Fibroblast of lung (primary cell): ENCODE measurements at regions not wholly inside any gene's neighbourhood (a gene's known extent, or its start where the extent isn't known, plus 50 kb on each side); places are given as distances from the start of the nearest gene placed in this dataset.

Experiments
- DNase-seq, 2 donors: peaks; one replicate each; pipeline versions ENCODE4 v3.0.0 to v3.0.0-alpha.2; 2010; ENCODE audit warnings: low read depth in 2 of 2
- H2AFZ ChIP-seq: 2 replicates; pipeline ENCODE4 v1.5.1; 2012; ENCODE audit warnings: low read length, control low read depth, inconsistent platforms
- H3K27ac ChIP-seq: 2 replicates; pipeline ENCODE4 v1.5.1; 2011; ENCODE audit warnings: low read length, control low read depth; ENCODE audit not compliant: insufficient read depth
- H3K27me3 ChIP-seq: 2 replicates; pipeline ENCODE4 v1.5.1; 2011; ENCODE audit warnings: mild to moderate bottlenecking, low read length; ENCODE audit not compliant: control insufficient read depth, insufficient read depth
- H3K36me3 ChIP-seq: 2 replicates; pipeline ENCODE4 v1.5.1; 2011; ENCODE audit warnings: low read length; ENCODE audit not compliant: control insufficient read depth, insufficient read depth
- H3K4me1 ChIP-seq: 2 replicates; pipeline ENCODE4 v1.5.1; 2011; ENCODE audit warnings: low read length; ENCODE audit not compliant: control insufficient read depth, insufficient read depth; ENCODE audit errors: extremely low read depth
- H3K4me2 ChIP-seq: 2 replicates; pipeline ENCODE4 v1.5.1; 2011; ENCODE audit warnings: low read length, control low read depth; ENCODE audit not compliant: insufficient read depth; ENCODE audit errors: extremely low read depth
- H3K4me3 ChIP-seq, 4 experiments: fragments of 200-600 bp in 1 of 4; sonication (generic) in 1 of 4; replicated peaks in 1 of 4; 2 replicates each; pipeline ENCODE4 v1.5.1; 2011 to 2016; ENCODE audit warnings: low read length in 4 of 4, low read depth in 3 of 4, mild to moderate bottlenecking in 3 of 4, control low read depth in 2 of 4, inconsistent platforms in 1 of 4, mixed read lengths in 1 of 4; ENCODE audit not compliant: insufficient read depth in 1 of 4; ENCODE audit errors: control extremely low read depth in 1 of 4
- H3K79me2 ChIP-seq: 2 replicates; pipeline ENCODE4 v1.5.1; 2012; ENCODE audit warnings: mild to moderate bottlenecking, low read length, inconsistent platforms; ENCODE audit not compliant: control insufficient read depth, insufficient read depth
- H3K9ac ChIP-seq: 2 replicates; pipeline ENCODE4 v1.5.1; 2011; ENCODE audit warnings: mild to moderate bottlenecking, low read length, control low read depth; ENCODE audit not compliant: insufficient read depth
- H3K9me3 ChIP-seq: 2 replicates; pipeline ENCODE4 v1.5.1; 2012; ENCODE audit warnings: low read depth, low read length; ENCODE audit not compliant: control insufficient read depth, insufficient read depth
- H4K20me1 ChIP-seq: 2 replicates; pipeline ENCODE4 v1.5.1; 2011; ENCODE audit warnings: low read length; ENCODE audit not compliant: control insufficient read depth, insufficient read depth; ENCODE audit errors: extremely low read depth
- EZH2 ChIP-seq: IDR thresholded peaks from 2 replicates; pipeline ENCODE4 v1.5.1; 2012; ENCODE audit warnings: low read length, control low read depth, mild to moderate bottlenecking; ENCODE audit errors: missing control alignments
- TF ChIP-seq, protein P1 (sequence below), 2 donors: IDR thresholded peaks in 1 of 2; conservative IDR thresholded peaks in 1 of 2; 1 replicate in 1 of 2; 2 replicates in 1 of 2; pipeline ENCODE4 v1.5.1; 2011 to 2012; ENCODE audit warnings: low read length in 2 of 2, control low read depth in 1 of 2, inconsistent platforms in 1 of 2, low read depth in 1 of 2, mild to moderate bottlenecking in 1 of 2

DNA sequence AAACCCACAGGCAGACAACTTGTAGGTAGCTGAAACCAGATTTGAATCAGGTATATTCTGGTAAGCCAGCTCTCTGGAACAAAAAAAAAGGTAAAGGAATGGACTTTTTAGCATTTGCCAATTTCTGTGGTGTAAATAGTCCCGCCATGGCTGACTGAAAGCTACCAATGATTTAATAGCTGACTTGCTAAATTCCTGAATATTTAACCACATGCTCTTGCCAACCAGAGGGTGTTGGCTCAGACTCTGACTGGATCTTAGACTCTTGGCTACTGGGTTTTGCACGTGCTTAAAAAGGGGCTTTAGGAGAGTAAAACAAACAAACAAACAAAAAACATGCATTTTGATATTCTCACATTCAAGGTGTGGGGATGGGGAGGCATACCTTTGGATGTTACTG is 600.0 kb upstream of the CDH4 start:
- Histone ChIP-seq H2AFZ (no peak overlapping the region), H3K9me3 (no peaks in the 10 kb centered on the region), H3K4me1 (no peaks in the 10 kb centered on the region), H3K36me3 (no peaks in the 10 kb centered on the region), H4K20me1 (no peaks in the 10 kb centered on the region), H3K4me2 (no peak overlapping the region), H3K4me3 (no peak overlapping the region), H3K27ac (no peak overlapping the region), H3K79me2 (no peaks in the 10 kb centered on the region), H3K9ac (no peak overlapping the region), H3K27me3 (no peaks in the 10 kb centered on the region)
- TF ChIP-seq, protein P1, sequence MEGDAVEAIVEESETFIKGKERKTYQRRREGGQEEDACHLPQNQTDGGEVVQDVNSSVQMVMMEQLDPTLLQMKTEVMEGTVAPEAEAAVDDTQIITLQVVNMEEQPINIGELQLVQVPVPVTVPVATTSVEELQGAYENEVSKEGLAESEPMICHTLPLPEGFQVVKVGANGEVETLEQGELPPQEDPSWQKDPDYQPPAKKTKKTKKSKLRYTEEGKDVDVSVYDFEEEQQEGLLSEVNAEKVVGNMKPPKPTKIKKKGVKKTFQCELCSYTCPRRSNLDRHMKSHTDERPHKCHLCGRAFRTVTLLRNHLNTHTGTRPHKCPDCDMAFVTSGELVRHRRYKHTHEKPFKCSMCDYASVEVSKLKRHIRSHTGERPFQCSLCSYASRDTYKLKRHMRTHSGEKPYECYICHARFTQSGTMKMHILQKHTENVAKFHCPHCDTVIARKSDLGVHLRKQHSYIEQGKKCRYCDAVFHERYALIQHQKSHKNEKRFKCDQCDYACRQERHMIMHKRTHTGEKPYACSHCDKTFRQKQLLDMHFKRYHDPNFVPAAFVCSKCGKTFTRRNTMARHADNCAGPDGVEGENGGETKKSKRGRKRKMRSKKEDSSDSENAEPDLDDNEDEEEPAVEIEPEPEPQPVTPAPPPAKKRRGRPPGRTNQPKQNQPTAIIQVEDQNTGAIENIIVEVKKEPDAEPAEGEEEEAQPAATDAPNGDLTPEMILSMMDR (conservative IDR thresholded peaks at IDR 0.05 in 1 of 2, IDR thresholded peaks at IDR 0.05 in 1 of 2; ENCODE audit: low read depth in 1 of 2, low read length in 2 of 2) = no peak
- TF ChIP-seq EZH2 = no peak
- DNase-seq = no peak

DNA sequence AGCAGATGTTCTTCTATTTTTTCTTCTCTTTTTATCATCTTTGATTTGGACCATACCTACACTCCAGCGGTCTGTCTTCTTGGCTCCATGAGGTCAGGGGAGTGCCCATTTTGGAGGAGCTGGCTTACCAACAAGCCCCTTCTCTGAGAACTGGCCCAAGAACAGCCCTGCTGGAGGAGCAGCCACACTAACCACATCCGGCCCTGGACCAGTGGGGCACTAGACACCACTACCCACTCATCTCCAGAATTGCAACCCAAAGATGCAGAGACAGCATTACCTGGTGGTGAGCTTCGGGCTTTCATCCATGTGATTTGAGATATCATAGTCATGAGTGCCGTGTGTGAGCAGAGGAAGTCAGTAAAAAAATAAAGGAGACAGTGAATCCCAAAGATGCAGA is 599.4 kb upstream of the CDH4 start:
- no peak for DNase-seq
- no peak for TF ChIP-seq EZH2
- TF ChIP-seq, protein P1 (conservative IDR thresholded peaks at IDR 0.05 in 1 of 2, IDR thresholded peaks at IDR 0.05 in 1 of 2; ENCODE audit: low read depth in 1 of 2, low read length in 2 of 2) = no peak
- no peak overlapping the region for H3K4me2 ChIP-seq
- no peak overlapping the region for H2AFZ ChIP-seq
- no peak overlapping the region for H3K27ac ChIP-seq
- H3K4me3 ChIP-seq = no peak overlapping the region
- H3K4me1 ChIP-seq = no peaks in the 10 kb centered on the region
- no peaks in the 10 kb centered on the region for H3K79me2 ChIP-seq
- no peaks in the 10 kb centered on the region for H3K36me3 ChIP-seq
- H4K20me1 ChIP-seq = no peaks in the 10 kb centered on the region
- no peaks in the 10 kb centered on the region for H3K9me3 ChIP-seq
- H3K27me3 ChIP-seq = no peaks in the 10 kb centered on the region
- no peak overlapping the region for H3K9ac ChIP-seq

DNA sequence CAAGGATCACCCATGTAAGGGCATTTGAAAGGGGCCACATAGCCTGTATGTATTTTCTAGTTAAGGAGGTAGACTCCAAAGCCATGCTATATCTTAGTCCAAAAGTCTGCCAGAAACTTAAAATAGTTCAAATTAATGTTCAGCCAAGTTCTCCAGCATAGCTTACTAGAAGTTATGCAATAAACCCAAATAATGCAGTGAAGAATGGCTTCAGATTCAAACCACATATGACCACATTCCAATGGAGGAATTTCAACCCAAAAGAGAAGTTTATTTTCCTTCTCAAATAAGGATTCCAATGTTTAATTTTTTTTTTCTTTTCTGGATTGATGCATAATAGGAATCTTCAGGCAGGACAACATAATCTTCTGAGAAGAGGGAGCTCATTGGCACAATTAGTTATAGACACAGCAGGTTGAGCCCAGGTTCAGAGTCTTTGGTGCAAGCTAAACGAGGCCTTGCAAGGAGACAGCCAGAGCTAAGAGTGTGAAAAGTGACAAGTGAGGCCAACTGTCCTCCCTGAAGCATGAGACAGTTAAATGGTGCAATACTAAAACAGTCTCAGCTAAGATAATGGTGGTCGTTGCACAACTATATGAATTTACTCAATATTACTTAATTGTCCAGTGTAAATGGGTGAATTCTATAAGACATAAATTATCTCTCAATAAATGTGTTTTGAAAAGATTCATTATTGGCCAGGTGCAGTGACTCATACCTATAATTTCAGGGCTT is 598.8 kb upstream of the CDH4 start:
- H3K4me1 ChIP-seq = no peaks in the 10 kb centered on the region
- H4K20me1 ChIP-seq = no peaks in the 10 kb centered on the region
- H3K27ac ChIP-seq = no peak overlapping the region
- no peak overlapping the region for H3K9ac ChIP-seq
- no peak overlapping the region for H3K4me2 ChIP-seq
- H3K36me3 ChIP-seq = no peaks in the 10 kb centered on the region
- H3K27me3 ChIP-seq = no peaks in the 10 kb centered on the region
- H2AFZ ChIP-seq = no peak overlapping the region
- DNase-seq = peak; percentile 13 to 51
- no peaks in the 10 kb centered on the region for H3K79me2 ChIP-seq
- TF ChIP-seq EZH2 = no peak
- TF ChIP-seq, protein P1 (conservative IDR thresholded peaks at IDR 0.05 in 1 of 2, IDR thresholded peaks at IDR 0.05 in 1 of 2; ENCODE audit: low read depth in 1 of 2, low read length in 2 of 2) = no peak
- H3K4me3 ChIP-seq = no peak overlapping the region
- no peaks in the 10 kb centered on the region for H3K9me3 ChIP-seq
